Neural cell (in vitro differentiated cells): ENCODE measurements at regions not wholly inside any gene's neighbourhood (a gene's known extent, or its start where the extent isn't known, plus 50 kb on each side); places are given as distances from the start of the nearest gene placed in this dataset.

Experiments used
- H2AFZ ChIP-seq: fragments of 200-600, 300-800 bp; sonication (generic), shearing (Covaris generic); 2 replicates; pipeline ENCODE4 v1.6.0; 2014; ENCODE audit warnings: low read depth, mild to moderate bottlenecking, antibody characterized with exemption, low read length, moderate library complexity
- H3F3A ChIP-seq: fragments of 200-600 bp; shearing (Covaris generic); 2 replicates; pipeline ENCODE4 v1.6.1; 2016; ENCODE audit warnings: mild to moderate bottlenecking, moderate library complexity, mixed read lengths, antibody characterized with exemption, low read length; ENCODE audit not compliant: insufficient read depth, poor library complexity, severe bottlenecking
- H3K27ac ChIP-seq: fragments of 200-600, 300-800 bp; sonication (generic), shearing (Covaris generic); 2 replicates; pipeline ENCODE4 v1.5.1; 2014; ENCODE audit warnings: mild to moderate bottlenecking, low read length, moderate library complexity
- H3K27me3 ChIP-seq: fragments of 300-800, 200-600 bp; sonication (generic), shearing (Covaris generic); 2 replicates; pipeline ENCODE4 v1.6.0; 2014; ENCODE audit warnings: mild to moderate bottlenecking, low read depth, low read length, moderate library complexity; ENCODE audit not compliant: insufficient read depth
- H3K36me3 ChIP-seq: fragments of 300-800, 200-600 bp; sonication (generic), shearing (Covaris generic); 2 replicates; pipeline ENCODE4 v1.5.1; 2014; ENCODE audit warnings: mild to moderate bottlenecking, antibody characterized with exemption, low read length, moderate library complexity; ENCODE audit not compliant: insufficient read depth
- H3K4me2 ChIP-seq: fragments of 300-800, 200-600 bp; sonication (generic), shearing (Covaris generic); 2 replicates; pipeline ENCODE4 v1.6.0; 2014; ENCODE audit warnings: mild to moderate bottlenecking, low read length
- H3K4me3 ChIP-seq: fragments of 300-800, 200-600 bp; sonication (generic), shearing (Covaris generic); 2 replicates; pipeline ENCODE4 v1.5.1; 2014; ENCODE audit warnings: mild to moderate bottlenecking, low read length, moderate library complexity
- H3K79me2 ChIP-seq: fragments of 200-600 bp; shearing (Covaris generic); replicated peaks from 2 replicates; pipeline ENCODE4 v1.6.0; 2014; ENCODE audit warnings: mild to moderate bottlenecking, low read length, moderate library complexity; ENCODE audit not compliant: insufficient read depth
- H3K9ac ChIP-seq: fragments of 300-800, 200-600 bp; sonication (generic), shearing (Covaris generic); 2 replicates; pipeline ENCODE4 v1.6.1; 2016; ENCODE audit warnings: mild to moderate bottlenecking, low read length, mixed read lengths
- H3K9me2 ChIP-seq: fragments of 200-600 bp; shearing (Covaris generic); 2 replicates; pipeline ENCODE4 v1.6.1; 2016; ENCODE audit warnings: mild to moderate bottlenecking, low read length, mixed read lengths; ENCODE audit not compliant: insufficient read depth
- H3K9me3 ChIP-seq: fragments of 200-600, 300-800 bp; sonication (generic), shearing (Covaris generic); 2 replicates; pipeline ENCODE4 v1.6.1; 2016; ENCODE audit warnings: mild to moderate bottlenecking, mixed run types, low read length, moderate library complexity, mixed read lengths
- H4K20me1 ChIP-seq: fragments of 200-600 bp; shearing (Covaris generic); 2 replicates; pipeline ENCODE4 v1.6.1; 2016; ENCODE audit warnings: mild to moderate bottlenecking, mixed run types; ENCODE audit not compliant: insufficient read depth
- CTCF ChIP-seq: fragments of 450-650 bp; IDR thresholded peaks from 2 replicates; pipeline ENCODE4 v1.5.1; 2014; ENCODE audit warnings: antibody characterized with exemption, mild to moderate bottlenecking, moderate library complexity; ENCODE audit not compliant: poor library complexity, severe bottlenecking
- EP300 ChIP-seq: fragments of 450-650 bp; conservative IDR thresholded peaks from 2 replicates; pipeline ENCODE4 v1.6.1; 2014; ENCODE audit warnings: antibody characterized with exemption, mild to moderate bottlenecking, moderate library complexity; ENCODE audit not compliant: poor library complexity, severe bottlenecking
- EZH2 ChIP-seq: fragments of 200-600, 300-800 bp; shearing (Covaris generic), sonication (generic); IDR thresholded peaks from 2 replicates; pipeline ENCODE4 v1.6.1; 2014; ENCODE audit warnings: antibody characterized with exemption, low read length, borderline replicate concordance, mild to moderate bottlenecking; ENCODE audit not compliant: insufficient read depth, poor library complexity, severe bottlenecking
- MXI1 ChIP-seq: fragments of 450-650 bp; conservative IDR thresholded peaks from 2 replicates; pipeline ENCODE4 v1.6.1; 2014; ENCODE audit warnings: antibody characterized with exemption, mild to moderate bottlenecking; ENCODE audit not compliant: poor library complexity, severe bottlenecking
- POLR2AphosphoS5 ChIP-seq: IDR thresholded peaks from 2 replicates; pipeline ENCODE4 v1.6.1; 2012
- RAD21 ChIP-seq: fragments of 450-650 bp; conservative IDR thresholded peaks from 2 replicates; pipeline ENCODE4 v1.6.1; 2014; ENCODE audit warnings: antibody characterized with exemption, mild to moderate bottlenecking, moderate library complexity
- SMC3 ChIP-seq: fragments of 450-650 bp; conservative IDR thresholded peaks from 2 replicates; pipeline ENCODE4 v1.6.1; 2014; ENCODE audit warnings: antibody characterized with exemption, mild to moderate bottlenecking, moderate library complexity; ENCODE audit not compliant: poor library complexity
- TAF1 ChIP-seq: IDR thresholded peaks from 2 replicates; pipeline ENCODE4 v1.6.1; 2012; ENCODE audit warnings: low read depth
- TF ChIP-seq, protein P1 (sequence below): IDR thresholded peaks from 2 replicates; pipeline ENCODE4 v1.6.1; 2012; ENCODE audit warnings: borderline replicate concordance

DNA sequence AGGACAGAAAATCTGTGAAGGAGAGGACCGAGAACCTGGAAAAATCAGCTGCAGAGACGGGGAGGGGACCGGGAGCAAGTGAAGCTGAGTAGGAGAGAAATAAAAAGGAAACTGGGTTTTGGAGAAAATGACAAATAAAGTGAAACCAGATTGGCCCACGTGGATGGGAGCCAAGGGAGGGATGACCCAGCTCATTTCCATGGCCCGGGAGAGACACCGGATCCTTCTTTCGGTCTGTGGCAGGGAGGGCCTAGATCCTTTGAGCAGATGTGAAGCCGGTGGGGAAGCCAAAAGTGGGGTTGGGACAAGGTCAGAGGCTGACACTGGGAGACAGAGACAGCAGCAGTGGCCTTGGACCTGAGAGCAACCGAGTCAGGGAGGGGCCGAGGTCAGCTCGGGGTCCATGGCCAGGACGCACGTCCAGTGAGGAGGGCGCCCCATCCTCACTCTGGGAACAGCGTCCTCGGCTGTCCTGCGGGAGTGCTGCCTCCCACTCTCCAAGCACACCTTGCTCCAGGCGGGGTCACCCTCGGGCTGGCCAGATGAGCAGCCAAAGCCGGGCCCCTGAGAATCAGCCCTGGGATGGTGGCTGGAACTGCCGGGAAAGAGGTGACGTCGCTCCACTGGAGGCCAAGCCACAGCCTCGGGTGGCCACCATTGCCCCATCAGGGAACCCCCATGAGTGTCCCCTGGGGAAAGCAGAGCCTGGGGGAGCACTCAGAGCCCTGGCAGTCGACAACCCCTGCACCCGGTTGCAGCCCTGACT lies 50.8 kb upstream of the CDR2 start:
- H3K27ac ChIP-seq: no peak overlapping the region
- no peaks in the 10 kb centered on the region for H3K79me2 ChIP-seq
- H3K36me3 ChIP-seq: no peaks in the 10 kb centered on the region
- no peaks in the 10 kb centered on the region for H3K9me3 ChIP-seq
- H2AFZ ChIP-seq: no peak overlapping the region
- no peaks in the 10 kb centered on the region for H3K27me3 ChIP-seq
- TF ChIP-seq, protein P1, sequence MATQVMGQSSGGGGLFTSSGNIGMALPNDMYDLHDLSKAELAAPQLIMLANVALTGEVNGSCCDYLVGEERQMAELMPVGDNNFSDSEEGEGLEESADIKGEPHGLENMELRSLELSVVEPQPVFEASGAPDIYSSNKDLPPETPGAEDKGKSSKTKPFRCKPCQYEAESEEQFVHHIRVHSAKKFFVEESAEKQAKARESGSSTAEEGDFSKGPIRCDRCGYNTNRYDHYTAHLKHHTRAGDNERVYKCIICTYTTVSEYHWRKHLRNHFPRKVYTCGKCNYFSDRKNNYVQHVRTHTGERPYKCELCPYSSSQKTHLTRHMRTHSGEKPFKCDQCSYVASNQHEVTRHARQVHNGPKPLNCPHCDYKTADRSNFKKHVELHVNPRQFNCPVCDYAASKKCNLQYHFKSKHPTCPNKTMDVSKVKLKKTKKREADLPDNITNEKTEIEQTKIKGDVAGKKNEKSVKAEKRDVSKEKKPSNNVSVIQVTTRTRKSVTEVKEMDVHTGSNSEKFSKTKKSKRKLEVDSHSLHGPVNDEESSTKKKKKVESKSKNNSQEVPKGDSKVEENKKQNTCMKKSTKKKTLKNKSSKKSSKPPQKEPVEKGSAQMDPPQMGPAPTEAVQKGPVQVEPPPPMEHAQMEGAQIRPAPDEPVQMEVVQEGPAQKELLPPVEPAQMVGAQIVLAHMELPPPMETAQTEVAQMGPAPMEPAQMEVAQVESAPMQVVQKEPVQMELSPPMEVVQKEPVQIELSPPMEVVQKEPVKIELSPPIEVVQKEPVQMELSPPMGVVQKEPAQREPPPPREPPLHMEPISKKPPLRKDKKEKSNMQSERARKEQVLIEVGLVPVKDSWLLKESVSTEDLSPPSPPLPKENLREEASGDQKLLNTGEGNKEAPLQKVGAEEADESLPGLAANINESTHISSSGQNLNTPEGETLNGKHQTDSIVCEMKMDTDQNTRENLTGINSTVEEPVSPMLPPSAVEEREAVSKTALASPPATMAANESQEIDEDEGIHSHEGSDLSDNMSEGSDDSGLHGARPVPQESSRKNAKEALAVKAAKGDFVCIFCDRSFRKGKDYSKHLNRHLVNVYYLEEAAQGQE: no peak
- no peak for TF ChIP-seq SMC3
- TF ChIP-seq RAD21: no peak
- no peak for TF ChIP-seq MXI1
- TF ChIP-seq TAF1: no peak
- TF ChIP-seq CTCF: no peak
- no peak for TF ChIP-seq EZH2
- TF ChIP-seq EP300: no peak
- TF ChIP-seq POLR2AphosphoS5: no peak
- H3K9ac ChIP-seq: no peak overlapping the region
- no peaks in the 10 kb centered on the region for H3K9me2 ChIP-seq
- H4K20me1 ChIP-seq: no peaks in the 10 kb centered on the region
- H3K4me3 ChIP-seq: no peak overlapping the region
- H3K4me2 ChIP-seq: no peak overlapping the region
- no peaks in the 10 kb centered on the region for H3F3A ChIP-seq

GRCh38 chr16:22424161-22424937 lies 49.9 kb upstream of the CDR2 start:
- no peaks in the 10 kb centered on the region for H3K9me2 ChIP-seq
- no peaks in the 10 kb centered on the region for H4K20me1 ChIP-seq
- H3K9ac ChIP-seq: no peak overlapping the region
- no peak for TF ChIP-seq POLR2AphosphoS5
- TF ChIP-seq SMC3: no peak
- TF ChIP-seq EP300: no peak
- no peak for TF ChIP-seq EZH2
- no peak for TF ChIP-seq MXI1
- TF ChIP-seq, protein P1: no peak
- no peak for TF ChIP-seq TAF1
- no peak for TF ChIP-seq CTCF
- TF ChIP-seq RAD21: no peak
- no peak overlapping the region for H3K27ac ChIP-seq
- no peak overlapping the region for H2AFZ ChIP-seq
- no peaks in the 10 kb centered on the region for H3K27me3 ChIP-seq
- no peaks in the 10 kb centered on the region for H3K9me3 ChIP-seq
- no peak overlapping the region for H3K4me3 ChIP-seq
- no peaks in the 10 kb centered on the region for H3F3A ChIP-seq
- H3K4me2 ChIP-seq: no peak overlapping the region
- no peaks in the 10 kb centered on the region for H3K36me3 ChIP-seq
- no peaks in the 10 kb centered on the region for H3K79me2 ChIP-seq
